ENCODE measurements at regions not wholly inside any gene's neighbourhood (a gene's known extent, or its start where the extent isn't known, plus 50 kb on each side); places are given as distances from the start of the nearest gene placed in this dataset.

GRCh38 chr3:80113331-80113730 is 345.5 kb upstream of the ROBO1 start:
- TF ChIP-seq CTCF (IDR thresholded peaks at IDR 0.05; ENCODE audit: unreplicated experiment in 3 of 3) = no peak
- no peak overlapping the region for H3K4me3 Mint-ChIP-seq

GRCh38 chr3:80099559-80100066 is 331.8 kb upstream of the ROBO1 start:
- no peaks in the 10 kb centered on the region for H3K36me3 Mint-ChIP-seq (ENCODE audit: low read depth)
- no peaks in the 10 kb centered on the region for H3K27me3 Mint-ChIP-seq (ENCODE audit: low read depth)
- no peak overlapping the region for H3K27ac Mint-ChIP-seq
- H3K9me3 Mint-ChIP-seq = no peaks in the 10 kb centered on the region
- H3K4me1 Mint-ChIP-seq = no peaks in the 10 kb centered on the region
- H3K4me3 Mint-ChIP-seq = no peak overlapping the region
- TF ChIP-seq CTCF (IDR thresholded peaks at IDR 0.05; ENCODE audit: unreplicated experiment in 3 of 3) = no peak

More at GRCh38 chr3:80113331-80113730, 345.5 kb upstream of the ROBO1 start:
- Mint-ChIP-seq H3K27ac (no peak overlapping the region), H3K27me3 (ENCODE audit: low read depth) (no peaks in the 10 kb centered on the region), H3K36me3 (ENCODE audit: low read depth) (no peaks in the 10 kb centered on the region), H3K4me1 (no peaks in the 10 kb centered on the region), H3K9me3 (no peaks in the 10 kb centered on the region)

- no peaks in the 10 kb centered on the region for H3K9me3 Mint-ChIP-seq
- no peak for TF ChIP-seq CTCF (IDR thresholded peaks at IDR 0.05; ENCODE audit: unreplicated experiment in 3 of 3)
- no peak overlapping the region for H3K27ac Mint-ChIP-seq
- no peaks in the 10 kb centered on the region for H3K27me3 Mint-ChIP-seq (ENCODE audit: low read depth)
- H3K4me3 Mint-ChIP-seq = no peak overlapping the region
- no peaks in the 10 kb centered on the region for H3K36me3 Mint-ChIP-seq (ENCODE audit: low read depth)
- no peaks in the 10 kb centered on the region for H3K4me1 Mint-ChIP-seq
Observed at GRCh38 chr3:80097674-80098073, 329.9 kb upstream of the ROBO1 start.

- no peak overlapping the region for H3K27ac Mint-ChIP-seq
- TF ChIP-seq CTCF (IDR thresholded peaks at IDR 0.05; ENCODE audit: unreplicated experiment in 3 of 3) = no peak
- H3K4me3 Mint-ChIP-seq = no peak overlapping the region
Observed at GRCh38 chr3:80096909-80097308, 329.1 kb upstream of the ROBO1 start.

GRCh38 chr3:80094589-80094988 is 326.8 kb upstream of the ROBO1 start:
- Mint-ChIP-seq H3K9me3 (no peaks in the 10 kb centered on the region), H3K27ac (no peak overlapping the region), H3K27me3 (ENCODE audit: low read depth) (no peaks in the 10 kb centered on the region), H3K4me3 (no peak overlapping the region), H3K36me3 (ENCODE audit: low read depth) (no peaks in the 10 kb centered on the region), H3K4me1 (no peaks in the 10 kb centered on the region)
- TF ChIP-seq CTCF (IDR thresholded peaks at IDR 0.05; ENCODE audit: unreplicated experiment in 3 of 3) = no peak

More at GRCh38 chr3:80096909-80097308, 329.1 kb upstream of the ROBO1 start:
- Mint-ChIP-seq H3K9me3 (no peaks in the 10 kb centered on the region), H3K27me3 (ENCODE audit: low read depth) (no peaks in the 10 kb centered on the region), H3K36me3 (ENCODE audit: low read depth) (no peaks in the 10 kb centered on the region), H3K4me1 (no peaks in the 10 kb centered on the region)

GRCh38 chr3:80087767-80088166 is 320.0 kb upstream of the ROBO1 start:
- Mint-ChIP-seq H3K9me3 (no peaks in the 10 kb centered on the region), H3K27me3 (ENCODE audit: low read depth) (no peaks in the 10 kb centered on the region), H3K27ac (no peak overlapping the region), H3K4me1 (no peaks in the 10 kb centered on the region), H3K36me3 (ENCODE audit: low read depth) (no peaks in the 10 kb centered on the region), H3K4me3 (no peak overlapping the region)
- TF ChIP-seq CTCF (IDR thresholded peaks at IDR 0.05; ENCODE audit: unreplicated experiment in 3 of 3) = no peak

Data from nephron (organoid).